ENCODE measurements at regions not wholly inside any gene's neighbourhood (a gene's known extent, or its start where the extent isn't known, plus 50 kb on each side); places are given as distances from the start of the nearest gene placed in this dataset.

GRCh38 chr2:2600366-2600765 lies 269.3 kb upstream of the MYT1L start:
- no peak for TF ChIP-seq POLR2A (IDR thresholded peaks at IDR 0.05)
- TF ChIP-seq CTCF (IDR thresholded peaks at IDR 0.05), result no peak
